ENCODE measurements at regions not wholly inside any gene's neighbourhood (a gene's known extent, or its start where the extent isn't known, plus 50 kb on each side); places are given as distances from the start of the nearest gene placed in this dataset.
A peak's percentile ranks its signal among the peaks of the same experiment; 100 is the strongest.
"Not testable (repeated sequence)": the region's sequence is repeated elsewhere in the genome, so short reads cannot be mapped to it uniquely, and the experiment has no call there.

DNA sequence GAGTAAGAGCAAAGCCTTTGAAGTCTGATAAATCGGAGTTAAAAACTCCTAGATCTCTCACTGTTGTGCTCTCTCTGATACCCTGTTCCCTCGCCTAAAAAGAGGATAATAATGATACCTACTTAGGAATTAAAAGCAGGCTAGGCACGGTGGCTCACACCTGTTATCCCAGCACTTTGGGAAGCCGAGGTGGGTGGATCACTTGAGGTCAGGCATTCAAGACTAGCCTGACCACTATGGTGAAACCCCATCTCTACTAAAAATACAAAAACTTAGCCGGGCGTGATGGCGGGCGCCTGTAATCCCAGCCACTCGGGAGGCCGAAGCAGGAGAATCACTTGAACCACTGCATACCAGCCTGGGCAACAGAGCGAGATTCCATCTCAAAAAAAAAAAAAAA lies 68.1 kb upstream of the CDON start:
- intact Hi-C loops (cut with micrococcal nuclease); ATAC-seq; DNase-seq: not testable (repeated sequence)

DNA sequence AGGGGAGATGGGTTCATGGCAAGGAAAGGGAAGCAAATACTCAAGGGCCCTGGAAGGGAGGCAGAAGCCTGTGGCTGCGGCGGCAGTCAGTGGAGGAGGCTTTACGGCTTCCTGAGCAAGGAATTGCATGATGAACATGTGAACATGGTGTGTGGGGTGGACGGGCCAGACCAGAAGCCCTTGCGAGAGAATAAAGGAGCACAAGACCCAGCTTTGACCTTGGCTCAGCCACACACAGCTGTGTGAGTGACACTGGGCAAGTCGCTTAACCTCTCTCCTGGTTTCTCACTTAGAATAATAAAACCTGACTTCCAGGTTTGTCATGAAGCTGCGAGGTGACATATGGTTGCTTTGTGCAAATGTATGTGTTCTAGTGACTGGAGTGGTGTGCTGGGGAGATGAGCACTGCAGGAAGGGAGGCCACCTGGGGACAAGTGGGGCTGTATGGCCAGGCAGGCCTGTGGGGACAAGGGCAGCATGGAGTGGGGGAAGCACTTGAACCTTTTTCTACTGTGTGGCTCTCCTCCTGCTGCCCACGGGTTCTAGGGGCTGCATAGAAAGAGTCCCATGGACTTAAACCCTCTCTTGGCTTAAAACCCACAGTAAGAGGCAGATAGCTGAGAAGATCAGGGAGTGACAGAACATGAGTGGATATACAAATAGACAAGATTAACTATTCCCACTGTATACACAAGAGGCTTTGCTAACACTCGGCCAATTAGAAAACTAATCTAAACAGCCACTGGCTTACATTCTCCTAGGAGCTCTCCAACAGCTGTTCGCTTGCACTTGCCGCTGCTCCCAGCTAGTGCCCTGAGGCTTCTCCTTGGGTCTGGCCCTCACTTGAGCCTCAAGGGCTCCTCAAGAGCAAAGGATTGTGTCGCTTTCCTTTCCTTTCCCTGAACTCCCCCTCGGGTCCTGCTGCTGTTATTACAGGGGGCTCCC lies 67.3 kb upstream of the CDON start:
- peak; percentile 38 for ATAC-seq

GRCh38 chr11:126127898-126128297 lies 65.2 kb upstream of the CDON start:
- ATAC-seq = peak; percentile 63
- no peak for DNase-seq
- intact Hi-C loops (cut with micrococcal nuclease) = no loop called here

More for the DNA sequence above, 67.3 kb upstream of the CDON start:
- intact Hi-C loops (cut with micrococcal nuclease) = no loop called here
- no peak for DNase-seq

DNA sequence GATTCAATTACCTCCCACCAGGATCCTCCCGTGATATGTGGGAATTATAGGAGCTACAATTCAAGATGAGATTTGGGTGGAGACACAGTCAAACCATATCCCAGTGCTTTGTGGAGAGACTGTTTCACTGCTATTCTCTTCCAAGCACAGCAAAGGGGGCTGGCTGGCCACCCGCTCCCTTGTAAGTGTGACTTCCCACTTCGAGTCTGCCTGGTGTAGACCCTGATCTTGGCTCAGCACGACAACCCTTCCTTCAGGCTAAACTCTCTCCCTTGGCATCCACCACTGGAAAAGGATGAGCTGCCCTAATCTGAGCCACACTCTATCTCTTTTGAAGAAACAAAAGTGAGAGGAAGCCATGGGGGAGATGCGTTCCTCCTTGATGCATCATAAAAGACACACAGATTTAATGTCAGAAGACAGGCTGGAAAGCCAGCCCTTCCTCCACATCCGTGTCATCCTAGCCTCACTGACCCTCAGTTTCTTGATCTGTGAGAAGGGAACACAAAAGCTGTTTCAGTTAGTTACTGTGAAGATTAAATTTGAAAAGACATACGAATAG lies 64.7 kb upstream of the CDON start:
- intact Hi-C loops (cut with micrococcal nuclease) = no loop called here
- no peak for DNase-seq
- no peak for ATAC-seq

DNA sequence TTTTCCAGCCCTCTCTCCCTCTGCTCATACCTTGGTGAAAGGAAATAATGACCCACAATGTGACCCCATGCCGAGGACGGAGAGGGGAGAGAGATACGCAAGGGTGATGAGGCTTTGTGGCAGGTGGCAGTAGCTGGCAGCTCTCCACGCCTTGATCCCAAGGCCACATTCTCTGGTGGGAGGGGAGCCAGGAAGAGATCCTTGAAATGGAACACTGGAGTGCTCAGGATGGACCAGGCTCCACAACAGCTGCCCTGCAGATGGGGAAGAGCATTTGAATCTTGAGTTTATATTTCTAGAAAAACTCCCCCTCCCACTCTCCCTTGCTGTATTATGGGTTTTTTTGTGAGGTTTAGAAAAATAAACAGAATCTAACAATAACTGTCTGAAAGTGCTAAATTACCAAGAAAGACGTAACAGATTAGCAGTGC lies 61.6 kb upstream of the CDON start:
- intact Hi-C loops (cut with micrococcal nuclease) = no loop called here

DNA sequence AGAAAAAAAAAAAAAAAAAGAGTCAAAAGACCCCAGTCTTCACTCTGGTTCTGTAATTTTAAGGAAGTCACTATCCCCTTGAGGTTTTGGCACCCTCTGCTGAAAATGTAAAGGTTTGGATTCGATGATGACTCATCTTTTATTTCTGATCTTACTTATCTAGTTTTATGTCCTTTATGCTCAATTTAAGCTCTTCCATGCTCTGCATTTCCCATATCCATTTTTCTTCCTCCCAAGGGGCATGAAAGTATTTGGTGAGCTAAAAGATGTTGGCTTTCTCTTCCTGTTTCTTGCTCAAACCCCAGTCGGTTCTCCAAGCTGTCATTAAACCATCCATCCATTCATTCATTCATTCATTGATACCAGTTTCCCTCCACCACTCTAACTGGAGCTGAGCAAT lies 61.0 kb upstream of the CDON start:
- ATAC-seq (no peak), DNase-seq (no peak)
- intact Hi-C loops (cut with micrococcal nuclease) = no loop called here

More for the DNA sequence above, 61.6 kb upstream of the CDON start:
- ATAC-seq = peak; percentile 18
- DNase-seq = no peak

GRCh38 chr11:126122863-126123262 lies 60.2 kb upstream of the CDON start:
- ATAC-seq = peak; percentile 31
- DNase-seq = no peak
- intact Hi-C loops (cut with micrococcal nuclease) = no loop called here

GRCh38 chr11:126121296-126121695 lies 58.6 kb upstream of the CDON start:
- no peak for DNase-seq
- intact Hi-C loops (cut with micrococcal nuclease) = no loop called here
- no peak for ATAC-seq

GRCh38 chr11:126118806-126119205 lies 56.1 kb upstream of the CDON start:
- intact Hi-C loops (cut with micrococcal nuclease) = loop anchor here (10.0 kb wide), 1 partner anchor 54 kb away; the partner anchor contains the start of gene CDON
- no peak for ATAC-seq
- no peak for DNase-seq

GRCh38 chr11:126115816-126116331 lies 53.2 kb upstream of the CDON start:
- intact Hi-C loops (cut with micrococcal nuclease) = loop anchor here (10.0 kb wide), 1 partner anchor 51 kb away; the partner anchor contains the start of gene CDON
- ATAC-seq (peak; percentile 76), DNase-seq (peak; percentile 79)

GRCh38 chr11:126115127-126115495 lies 52.4 kb upstream of the CDON start:
- ATAC-seq (peak; percentile 72), DNase-seq (peak; percentile 91)
- intact Hi-C loops (cut with micrococcal nuclease) = loop anchor here (10.0 kb wide), 1 partner anchor 50 kb away; the partner anchor contains the start of gene CDON

DNA sequence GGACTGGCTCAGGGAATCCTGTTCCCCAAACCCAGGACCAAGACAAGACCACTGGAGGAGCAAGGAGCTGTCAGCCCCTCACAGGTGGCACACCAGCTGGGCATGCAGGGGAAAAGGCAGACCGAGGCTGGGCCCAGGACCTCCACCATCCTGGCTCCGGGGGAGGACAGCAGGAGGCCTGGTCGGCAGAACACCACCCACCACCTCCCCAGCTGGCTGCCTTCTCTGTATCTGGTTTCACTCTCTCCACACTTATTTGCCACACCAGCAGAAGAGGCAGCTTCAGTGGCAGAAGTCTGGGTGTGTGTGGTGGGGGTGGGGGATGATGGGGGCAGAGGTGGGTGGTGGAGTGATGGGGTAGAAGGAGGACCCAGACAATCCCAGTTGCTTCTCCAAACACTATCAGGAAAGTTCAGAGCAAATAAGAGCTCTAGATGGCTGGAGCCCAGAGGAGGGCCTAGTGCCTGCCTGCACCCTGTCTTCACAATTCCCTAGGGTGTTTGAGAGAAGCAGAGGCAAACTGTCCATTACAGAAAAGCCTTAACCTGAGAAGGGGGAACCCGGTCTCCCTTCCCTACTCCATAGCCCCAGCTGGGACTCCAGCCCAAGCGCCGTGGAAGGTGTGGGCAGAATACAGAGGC lies 51.9 kb upstream of the CDON start:
- peak; percentile 1 for ATAC-seq
- DNase-seq = no peak
- intact Hi-C loops (cut with micrococcal nuclease) = loop anchor here (10.0 kb wide), 1 partner anchor 50 kb away; the partner anchor contains the start of gene CDON

- intact Hi-C loops (cut with micrococcal nuclease) = loop anchor here (10.0 kb wide), 1 partner anchor 49 kb away; the partner anchor contains the start of gene CDON
- no peak for ATAC-seq
These were observed 51.3 kb upstream of the CDON start for GRCh38 chr11:126113963-126114362.

DNA sequence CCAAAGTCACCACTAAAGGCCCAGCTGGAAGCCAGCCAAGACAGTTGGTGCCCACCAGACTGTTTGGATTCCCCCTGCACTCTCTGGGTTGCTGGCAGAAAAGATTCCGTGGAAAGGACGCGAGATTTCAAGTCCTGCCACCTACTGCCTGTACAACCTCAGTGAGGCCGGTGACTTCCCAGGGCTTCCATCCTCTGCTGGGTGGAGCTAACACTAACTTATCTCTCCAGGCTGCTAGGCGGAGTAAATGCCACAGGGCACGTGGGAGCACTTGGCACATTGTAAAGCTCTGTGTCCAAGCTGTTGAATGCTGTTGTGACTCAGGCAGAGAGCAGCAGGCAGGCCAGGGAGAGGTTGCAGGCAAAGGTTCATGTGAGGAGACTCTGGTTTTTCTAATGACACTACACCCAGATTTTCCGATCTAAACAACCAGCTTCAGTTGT lies 50.9 kb upstream of the CDON start:
- ATAC-seq (peak; percentile 84), DNase-seq (peak; percentile 86)
- intact Hi-C loops (cut with micrococcal nuclease) = loop anchor here (10.0 kb wide), 1 partner anchor 49 kb away; the partner anchor contains the start of gene CDON

More at GRCh38 chr11:126113963-126114362, 51.3 kb upstream of the CDON start:
- DNase-seq = no peak

GRCh38 chr11:126113012-126113411 lies 50.3 kb upstream of the CDON start:
- no peak for DNase-seq
- intact Hi-C loops (cut with micrococcal nuclease) = loop anchor here (10.0 kb wide), 1 partner anchor 48 kb away; the partner anchor contains the start of gene CDON

GRCh38 chr11:126112547-126112946 lies 49.9 kb upstream of the CDON start:
- intact Hi-C loops (cut with micrococcal nuclease) = loop anchor here (10.0 kb wide), 1 partner anchor 48 kb away; the partner anchor contains the start of gene CDON
- ATAC-seq (no peak), DNase-seq (peak; percentile 66)

More at GRCh38 chr11:126113012-126113411, 50.3 kb upstream of the CDON start:
- no peak for ATAC-seq
